H9 (cell line): ENCODE measurements at regions not wholly inside any gene's neighbourhood (a gene's known extent, or its start where the extent isn't known, plus 50 kb on each side); places are given as distances from the start of the nearest gene placed in this dataset.

ENCODE experiments used
- DNase-seq: peaks from one replicate; pipeline ENCODE4 v3.0.0-alpha.2; 2017
- H2AFZ ChIP-seq: one replicate; pipeline ENCODE4 v1.6.1; 2013; ENCODE audit warnings: mild to moderate bottlenecking, low read length, control low read depth, moderate library complexity
- H2AK5ac ChIP-seq: 2 replicates; pipeline ENCODE4 v1.6.1; 2013; ENCODE audit warnings: low read length, control low read depth, mixed read lengths; ENCODE audit not compliant: insufficient read length
- H2BK120ac ChIP-seq: one replicate; pipeline ENCODE4 v1.6.1; 2013; ENCODE audit warnings: low read depth, mild to moderate bottlenecking, low read length, control low read depth, inconsistent platforms; ENCODE audit not compliant: poor library complexity, severe bottlenecking
- H2BK12ac ChIP-seq: 2 replicates; pipeline ENCODE4 v1.6.1; 2013; ENCODE audit warnings: low read length, control low read depth, mixed read lengths, low read depth; ENCODE audit not compliant: insufficient read length
- H2BK15ac ChIP-seq: 2 replicates; pipeline ENCODE4 v1.6.1; 2013; ENCODE audit warnings: low read depth, low read length, control low read depth
- H2BK20ac ChIP-seq: one replicate; pipeline ENCODE4 v1.6.1; 2013; ENCODE audit warnings: low read depth, mild to moderate bottlenecking, low read length, control low read depth, inconsistent platforms; ENCODE audit not compliant: poor library complexity, severe bottlenecking
- H2BK5ac ChIP-seq: 2 replicates; pipeline ENCODE4 v1.6.1; 2013; ENCODE audit warnings: low read length, control low read depth, mixed read lengths; ENCODE audit not compliant: insufficient read length
- H3K14ac ChIP-seq: 2 replicates; pipeline ENCODE4 v1.6.1; 2013; ENCODE audit warnings: low read length, control low read depth; ENCODE audit not compliant: insufficient read depth
- H3K18ac ChIP-seq: 2 replicates; pipeline ENCODE4 v1.6.1; 2013; ENCODE audit warnings: low read depth, mild to moderate bottlenecking, mixed read lengths, low read length, control low read depth; ENCODE audit not compliant: insufficient read length
- H3K23ac ChIP-seq: 2 replicates; pipeline ENCODE4 v1.6.1; 2013; ENCODE audit warnings: low read length, control low read depth, mixed read lengths, low read depth; ENCODE audit not compliant: insufficient read length
- H3K23me2 ChIP-seq: 2 replicates; pipeline ENCODE4 v1.6.1; 2013; ENCODE audit warnings: low read depth, mild to moderate bottlenecking, mixed read lengths, low read length, control low read depth; ENCODE audit not compliant: insufficient read length, poor library complexity, severe bottlenecking
- H3K27ac ChIP-seq: 2 replicates; pipeline ENCODE4 v1.5.1; 2013; ENCODE audit warnings: low read length, control low read depth, mixed read lengths, low read depth; ENCODE audit not compliant: insufficient read length
- H3K27me3 ChIP-seq: 2 replicates; pipeline ENCODE4 v1.6.1; 2013; ENCODE audit warnings: low read length, control low read depth, inconsistent platforms; ENCODE audit not compliant: insufficient read depth
- H3K4ac ChIP-seq: 2 replicates; pipeline ENCODE4 v1.6.1; 2013; ENCODE audit warnings: low read depth, mild to moderate bottlenecking, control low read depth, inconsistent platforms, low read length, moderate library complexity
- H3K4me1 ChIP-seq: 2 replicates; pipeline ENCODE4 v1.6.1; 2013; ENCODE audit warnings: low read length, control low read depth, inconsistent platforms; ENCODE audit not compliant: insufficient read depth
- H3K4me2 ChIP-seq: 2 replicates; pipeline ENCODE4 v1.6.1; 2013; ENCODE audit warnings: low read length, control low read depth, mixed read lengths; ENCODE audit not compliant: insufficient read length, insufficient read depth
- H3K56ac ChIP-seq: 2 replicates; pipeline ENCODE4 v1.6.1; 2013; ENCODE audit warnings: low read depth, mild to moderate bottlenecking, mixed read lengths, low read length, control low read depth; ENCODE audit not compliant: insufficient read length
- H3K79me1 ChIP-seq: 2 replicates; pipeline ENCODE4 v1.6.1; 2013; ENCODE audit warnings: low read depth, mild to moderate bottlenecking, moderate library complexity, low read length, control low read depth, inconsistent platforms; ENCODE audit not compliant: insufficient read depth, poor library complexity, severe bottlenecking
- H3K79me2 ChIP-seq: 2 replicates; pipeline ENCODE4 v1.6.1; 2013; ENCODE audit warnings: low read length, control low read depth, inconsistent platforms; ENCODE audit not compliant: insufficient read depth
- H3K9ac ChIP-seq: 2 replicates; pipeline ENCODE4 v1.6.1; 2013; ENCODE audit warnings: low read length, control low read depth, mixed read lengths; ENCODE audit not compliant: insufficient read length; ENCODE audit errors: extremely low read depth
- H3K9me3 ChIP-seq: one replicate; pipeline ENCODE4 v1.6.1; 2013; ENCODE audit warnings: low read depth, low read length, inconsistent platforms; ENCODE audit not compliant: control insufficient read depth
- H3T11ph ChIP-seq: one replicate; pipeline ENCODE4 v1.6.1; 2013; ENCODE audit warnings: mild to moderate bottlenecking, low read length, control low read depth, inconsistent platforms
- H4K20me1 ChIP-seq: one replicate; pipeline ENCODE4 v1.6.1; 2013; ENCODE audit not compliant: control insufficient read depth, insufficient read length, insufficient read depth
- H4K5ac ChIP-seq: 2 replicates; pipeline ENCODE4 v1.6.1; 2013; ENCODE audit warnings: low read depth, mild to moderate bottlenecking, mixed read lengths, low read length, control low read depth; ENCODE audit not compliant: insufficient read length
- H4K8ac ChIP-seq: replicated peaks from 2 replicates; pipeline ENCODE4 v1.6.1; 2013; ENCODE audit warnings: low read length, control low read depth, mixed read lengths, low read depth; ENCODE audit not compliant: insufficient read length
- H4K91ac ChIP-seq: 2 replicates; pipeline ENCODE4 v1.6.1; 2013; ENCODE audit warnings: low read depth, mild to moderate bottlenecking, moderate library complexity, mixed read lengths, low read length, control low read depth; ENCODE audit not compliant: insufficient read length
- H3K27ac Mint-ChIP-seq, 3 experiments: 2 replicates in 2 of 3; 3 replicates in 1 of 3; pipeline ENCODE4 v1.8.0; 2020 to 2021; ENCODE audit warnings: mixed read lengths in 3 of 3, mild to moderate bottlenecking in 1 of 3, moderate library complexity in 1 of 3
- H3K27me3 Mint-ChIP-seq: 2 replicates; pipeline ENCODE4 v1.8.0; 2021; ENCODE audit warnings: low read depth, mild to moderate bottlenecking, moderate library complexity, mixed read lengths
- H3K36me3 Mint-ChIP-seq, 3 experiments: 2 replicates in 2 of 3; 3 replicates in 1 of 3; pipeline ENCODE4 v1.8.0; 2020 to 2021; ENCODE audit warnings: low read depth in 3 of 3, mixed read lengths in 3 of 3; ENCODE audit not compliant: insufficient read depth in 1 of 3
- H3K4me1 Mint-ChIP-seq, 2 experiments: 2 replicates each; pipeline ENCODE4 v1.8.0; 2020; ENCODE audit warnings: mixed read lengths in 2 of 2
- H3K4me3 Mint-ChIP-seq, 2 experiments: 2 replicates in 1 of 2; 3 replicates in 1 of 2; pipeline ENCODE4 v1.8.0; 2020 to 2021; ENCODE audit warnings: mild to moderate bottlenecking in 2 of 2, mixed read lengths in 2 of 2, moderate library complexity in 1 of 2
- H3K9me3 Mint-ChIP-seq, 2 experiments: 2 replicates in 1 of 2; 3 replicates in 1 of 2; pipeline ENCODE4 v1.8.0; 2020; ENCODE audit warnings: mild to moderate bottlenecking in 2 of 2, mixed read lengths in 2 of 2, moderate library complexity in 1 of 2
- CTCF ChIP-seq: fragments of 200-600 bp; sonication (generic); conservative IDR thresholded peaks from 3 replicates; pipeline ENCODE4 v1.8.0; 2021; ENCODE audit warnings: antibody characterized with exemption, mild to moderate bottlenecking
- WGBS: extraction: QIAGEN DNeasy Blood & Tissue Kit; methylation state at CpG from one replicate; pipeline ENCODE4 v1.1.7; 2013; ENCODE audit warnings: missing lambda C conversion rate, low lambda C conversion rate, mixed read lengths; ENCODE audit not compliant: insufficient read length; ENCODE audit errors: extremely low coverage; 5-methylcytosine and 5-hydroxymethylcytosine counted together

DNA sequence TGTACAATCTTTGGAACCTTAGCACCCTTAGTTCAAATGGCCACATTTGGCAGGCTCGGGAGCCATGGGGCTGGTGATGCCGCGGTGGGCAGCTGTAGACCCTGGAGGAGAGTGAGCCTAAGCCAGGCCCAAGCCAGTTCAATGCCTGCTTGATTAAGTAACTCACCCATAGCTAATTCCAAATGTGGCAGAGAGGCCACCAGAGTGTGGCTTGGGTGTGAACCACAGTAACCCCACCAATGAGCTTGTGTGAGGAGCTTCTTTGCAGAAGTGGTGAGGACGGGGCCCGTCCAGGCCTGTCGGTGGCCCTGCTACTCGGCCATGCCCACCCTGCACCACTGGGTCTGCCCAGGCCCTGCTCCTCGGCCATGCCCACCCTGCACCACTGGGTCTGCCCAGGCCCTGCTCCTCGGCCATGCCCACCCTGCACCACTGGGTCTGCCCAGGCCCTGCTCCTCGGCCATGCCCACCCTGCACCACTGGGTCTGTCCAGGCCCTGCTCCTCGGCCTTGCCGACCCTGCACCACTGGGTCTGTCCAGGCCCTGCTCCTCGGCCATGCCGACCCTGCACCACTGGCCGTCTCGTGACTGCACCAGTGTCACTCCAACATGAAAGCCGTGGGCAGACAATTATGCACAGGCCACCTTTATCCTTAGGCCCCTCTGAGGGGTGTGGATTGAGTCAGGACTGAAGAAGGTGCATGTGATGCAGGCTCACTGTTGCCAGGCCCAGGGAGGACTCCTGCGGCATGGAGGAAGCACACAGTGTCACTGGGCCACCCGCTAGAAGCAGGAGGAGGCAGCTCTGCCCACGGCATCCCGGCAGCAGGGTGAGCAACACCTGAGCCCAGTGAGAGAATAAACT lies 75.4 kb downstream of the MRPL36 start:
- H3K79me2 ChIP-seq: no peaks in the 10 kb centered on the region
- no peak overlapping the region for H4K91ac ChIP-seq
- H3K23me2 ChIP-seq: no peaks in the 10 kb centered on the region
- H2BK15ac ChIP-seq: no peak overlapping the region
- Mint-ChIP-seq H3K36me3 (peaks cover 3 to 16% (median 9%) of the 10 kb centered on the region in 3 experiments; a peak in 5 of 7 replicates), H3K4me1 (peaks cover 22 to 24% of the 10 kb centered on the region in 2 experiments), H3K27me3 (peaks cover 37% of the 10 kb centered on the region), H3K27ac (no peak overlapping the region), H3K9me3 (peaks cover 8% of the 10 kb centered on the region in 2 experiments), H3K4me3 (peak overlapping the region in 1 of 2 experiments; percentile 71; a peak in 1 of 5 replicates)
- H4K8ac ChIP-seq: no peak overlapping the region
- H3K4me1 ChIP-seq: no peaks in the 10 kb centered on the region
- H2BK20ac ChIP-seq: no peak overlapping the region
- no peak overlapping the region for H3K4ac ChIP-seq
- H3K27me3 ChIP-seq: no peaks in the 10 kb centered on the region
- WGBS: no CpG with 5 or more reads among the region's 21 CpGs
- H4K20me1 ChIP-seq: no peaks in the 10 kb centered on the region
- no peak overlapping the region for H3K56ac ChIP-seq
- no peak overlapping the region for H2BK12ac ChIP-seq
- H2AFZ ChIP-seq: no peak overlapping the region
- DNase-seq: no peak
- H3K27ac ChIP-seq: no peak overlapping the region
- no peak overlapping the region for H3K14ac ChIP-seq
- no peak overlapping the region for H3K9ac ChIP-seq
- no peak overlapping the region for H3T11ph ChIP-seq
- TF ChIP-seq CTCF: no peak
- peaks cover 7% of the 10 kb centered on the region for H3K9me3 ChIP-seq
- H3K23ac ChIP-seq: no peak overlapping the region
- no peak overlapping the region for H3K4me2 ChIP-seq
- H2AK5ac ChIP-seq: no peak overlapping the region
- no peak overlapping the region for H3K18ac ChIP-seq
- no peak overlapping the region for H2BK5ac ChIP-seq
- no peak overlapping the region for H2BK120ac ChIP-seq
- no peaks in the 10 kb centered on the region for H3K79me1 ChIP-seq
- no peak overlapping the region for H4K5ac ChIP-seq
